Neural cell (in vitro differentiated cells): ENCODE measurements at regions not wholly inside any gene's neighbourhood (a gene's known extent, or its start where the extent isn't known, plus 50 kb on each side); places are given as distances from the start of the nearest gene placed in this dataset.

Experiments used
- H2AFZ ChIP-seq: fragments of 200-600, 300-800 bp; sonication (generic), shearing (Covaris generic); 2 replicates; pipeline ENCODE4 v1.6.0; 2014; ENCODE audit warnings: low read depth, mild to moderate bottlenecking, antibody characterized with exemption, low read length, moderate library complexity
- H3F3A ChIP-seq: fragments of 200-600 bp; shearing (Covaris generic); 2 replicates; pipeline ENCODE4 v1.6.1; 2016; ENCODE audit warnings: mild to moderate bottlenecking, moderate library complexity, mixed read lengths, antibody characterized with exemption, low read length; ENCODE audit not compliant: insufficient read depth, poor library complexity, severe bottlenecking
- H3K27ac ChIP-seq: fragments of 200-600, 300-800 bp; sonication (generic), shearing (Covaris generic); 2 replicates; pipeline ENCODE4 v1.5.1; 2014; ENCODE audit warnings: mild to moderate bottlenecking, low read length, moderate library complexity
- H3K27me3 ChIP-seq: fragments of 300-800, 200-600 bp; sonication (generic), shearing (Covaris generic); 2 replicates; pipeline ENCODE4 v1.6.0; 2014; ENCODE audit warnings: mild to moderate bottlenecking, low read depth, low read length, moderate library complexity; ENCODE audit not compliant: insufficient read depth
- H3K36me3 ChIP-seq: fragments of 300-800, 200-600 bp; sonication (generic), shearing (Covaris generic); 2 replicates; pipeline ENCODE4 v1.5.1; 2014; ENCODE audit warnings: mild to moderate bottlenecking, antibody characterized with exemption, low read length, moderate library complexity; ENCODE audit not compliant: insufficient read depth
- H3K4me2 ChIP-seq: fragments of 300-800, 200-600 bp; sonication (generic), shearing (Covaris generic); 2 replicates; pipeline ENCODE4 v1.6.0; 2014; ENCODE audit warnings: mild to moderate bottlenecking, low read length
- H3K4me3 ChIP-seq: fragments of 300-800, 200-600 bp; sonication (generic), shearing (Covaris generic); 2 replicates; pipeline ENCODE4 v1.5.1; 2014; ENCODE audit warnings: mild to moderate bottlenecking, low read length, moderate library complexity
- H3K79me2 ChIP-seq: fragments of 200-600 bp; shearing (Covaris generic); replicated peaks from 2 replicates; pipeline ENCODE4 v1.6.0; 2014; ENCODE audit warnings: mild to moderate bottlenecking, low read length, moderate library complexity; ENCODE audit not compliant: insufficient read depth
- H3K9ac ChIP-seq: fragments of 300-800, 200-600 bp; sonication (generic), shearing (Covaris generic); 2 replicates; pipeline ENCODE4 v1.6.1; 2016; ENCODE audit warnings: mild to moderate bottlenecking, low read length, mixed read lengths
- H3K9me2 ChIP-seq: fragments of 200-600 bp; shearing (Covaris generic); 2 replicates; pipeline ENCODE4 v1.6.1; 2016; ENCODE audit warnings: mild to moderate bottlenecking, low read length, mixed read lengths; ENCODE audit not compliant: insufficient read depth
- H3K9me3 ChIP-seq: fragments of 200-600, 300-800 bp; sonication (generic), shearing (Covaris generic); 2 replicates; pipeline ENCODE4 v1.6.1; 2016; ENCODE audit warnings: mild to moderate bottlenecking, mixed run types, low read length, moderate library complexity, mixed read lengths
- H4K20me1 ChIP-seq: fragments of 200-600 bp; shearing (Covaris generic); 2 replicates; pipeline ENCODE4 v1.6.1; 2016; ENCODE audit warnings: mild to moderate bottlenecking, mixed run types; ENCODE audit not compliant: insufficient read depth
- EP300 ChIP-seq: fragments of 450-650 bp; conservative IDR thresholded peaks from 2 replicates; pipeline ENCODE4 v1.6.1; 2014; ENCODE audit warnings: antibody characterized with exemption, mild to moderate bottlenecking, moderate library complexity; ENCODE audit not compliant: poor library complexity, severe bottlenecking
- EZH2 ChIP-seq: fragments of 200-600, 300-800 bp; shearing (Covaris generic), sonication (generic); IDR thresholded peaks from 2 replicates; pipeline ENCODE4 v1.6.1; 2014; ENCODE audit warnings: antibody characterized with exemption, low read length, borderline replicate concordance, mild to moderate bottlenecking; ENCODE audit not compliant: insufficient read depth, poor library complexity, severe bottlenecking
- MXI1 ChIP-seq: fragments of 450-650 bp; conservative IDR thresholded peaks from 2 replicates; pipeline ENCODE4 v1.6.1; 2014; ENCODE audit warnings: antibody characterized with exemption, mild to moderate bottlenecking; ENCODE audit not compliant: poor library complexity, severe bottlenecking
- POLR2AphosphoS5 ChIP-seq: IDR thresholded peaks from 2 replicates; pipeline ENCODE4 v1.6.1; 2012
- RAD21 ChIP-seq: fragments of 450-650 bp; conservative IDR thresholded peaks from 2 replicates; pipeline ENCODE4 v1.6.1; 2014; ENCODE audit warnings: antibody characterized with exemption, mild to moderate bottlenecking, moderate library complexity
- SMC3 ChIP-seq: fragments of 450-650 bp; conservative IDR thresholded peaks from 2 replicates; pipeline ENCODE4 v1.6.1; 2014; ENCODE audit warnings: antibody characterized with exemption, mild to moderate bottlenecking, moderate library complexity; ENCODE audit not compliant: poor library complexity
- TAF1 ChIP-seq: IDR thresholded peaks from 2 replicates; pipeline ENCODE4 v1.6.1; 2012; ENCODE audit warnings: low read depth
- TF ChIP-seq, protein P1 (sequence below): IDR thresholded peaks from 2 replicates; pipeline ENCODE4 v1.6.1; 2012; ENCODE audit warnings: borderline replicate concordance
- TF ChIP-seq, protein P2 (sequence below): fragments of 450-650 bp; IDR thresholded peaks from 2 replicates; pipeline ENCODE4 v1.5.1; 2014; ENCODE audit warnings: antibody characterized with exemption, mild to moderate bottlenecking, moderate library complexity; ENCODE audit not compliant: poor library complexity, severe bottlenecking

DNA sequence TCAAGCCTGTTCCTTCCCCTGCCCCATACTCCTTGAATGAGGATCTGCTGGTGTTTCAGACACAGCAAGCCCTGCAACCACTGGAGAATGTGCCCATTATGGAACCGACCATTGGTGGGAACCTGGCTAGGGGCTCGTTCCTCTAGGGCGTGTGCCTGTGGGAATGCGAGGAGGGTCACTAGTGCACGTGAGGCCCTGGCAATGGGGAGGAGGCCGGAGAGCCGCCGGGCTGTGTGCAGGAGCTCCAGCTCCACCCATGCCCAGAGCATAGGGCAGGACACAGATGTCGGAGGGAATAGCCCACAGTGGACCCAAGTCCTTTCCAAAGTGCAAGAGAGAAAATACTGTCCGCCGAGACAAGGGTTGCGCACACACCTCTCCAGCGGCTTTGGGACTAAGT, 99.3 kb downstream of the ERMARD start:
- Histone ChIP-seq H3K9me3 (no peaks in the 10 kb centered on the region), H2AFZ (no peak overlapping the region), H3K4me2 (no peak overlapping the region), H3K27me3 (no peaks in the 10 kb centered on the region), H4K20me1 (no peaks in the 10 kb centered on the region), H3K27ac (no peak overlapping the region), H3K9me2 (no peaks in the 10 kb centered on the region), H3K79me2 (no peaks in the 10 kb centered on the region), H3K9ac (no peak overlapping the region), H3F3A (no peaks in the 10 kb centered on the region), H3K36me3 (no peaks in the 10 kb centered on the region), H3K4me3 (no peak overlapping the region)
- no peak for TF ChIP-seq TAF1
- no peak for TF ChIP-seq SMC3
- no peak for TF ChIP-seq EP300
- no peak for TF ChIP-seq MXI1

DNA sequence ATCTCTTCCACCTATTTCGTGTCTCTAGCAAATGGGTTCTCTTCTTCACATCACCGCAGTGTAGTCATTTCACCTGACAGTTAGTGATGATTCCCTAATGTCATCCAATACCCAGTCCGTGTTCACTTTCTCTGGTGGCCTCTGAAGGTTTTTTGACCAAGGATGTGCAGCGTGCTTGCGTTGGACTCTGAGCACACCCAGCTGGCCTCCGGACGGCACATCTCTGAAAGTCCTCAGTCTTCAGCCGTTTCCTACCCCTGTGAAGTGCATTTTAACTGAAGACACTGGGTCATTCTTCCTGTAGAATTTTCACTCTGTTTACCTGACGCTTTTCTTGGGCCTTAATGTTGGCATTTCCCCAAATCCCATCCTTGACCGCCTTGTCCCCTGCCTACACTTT, 98.7 kb downstream of the ERMARD start:
- no peak overlapping the region for H3K27ac ChIP-seq
- H3K9me3 ChIP-seq, result no peaks in the 10 kb centered on the region
- H3K9me2 ChIP-seq, result no peaks in the 10 kb centered on the region
- H2AFZ ChIP-seq, result no peak overlapping the region
- H3K27me3 ChIP-seq, result no peaks in the 10 kb centered on the region
- TF ChIP-seq MXI1 (no peak), SMC3 (no peak), POLR2AphosphoS5 (no peak), TAF1 (no peak), RAD21 (no peak), EZH2 (no peak), EP300 (no peak)
- TF ChIP-seq, protein P1, sequence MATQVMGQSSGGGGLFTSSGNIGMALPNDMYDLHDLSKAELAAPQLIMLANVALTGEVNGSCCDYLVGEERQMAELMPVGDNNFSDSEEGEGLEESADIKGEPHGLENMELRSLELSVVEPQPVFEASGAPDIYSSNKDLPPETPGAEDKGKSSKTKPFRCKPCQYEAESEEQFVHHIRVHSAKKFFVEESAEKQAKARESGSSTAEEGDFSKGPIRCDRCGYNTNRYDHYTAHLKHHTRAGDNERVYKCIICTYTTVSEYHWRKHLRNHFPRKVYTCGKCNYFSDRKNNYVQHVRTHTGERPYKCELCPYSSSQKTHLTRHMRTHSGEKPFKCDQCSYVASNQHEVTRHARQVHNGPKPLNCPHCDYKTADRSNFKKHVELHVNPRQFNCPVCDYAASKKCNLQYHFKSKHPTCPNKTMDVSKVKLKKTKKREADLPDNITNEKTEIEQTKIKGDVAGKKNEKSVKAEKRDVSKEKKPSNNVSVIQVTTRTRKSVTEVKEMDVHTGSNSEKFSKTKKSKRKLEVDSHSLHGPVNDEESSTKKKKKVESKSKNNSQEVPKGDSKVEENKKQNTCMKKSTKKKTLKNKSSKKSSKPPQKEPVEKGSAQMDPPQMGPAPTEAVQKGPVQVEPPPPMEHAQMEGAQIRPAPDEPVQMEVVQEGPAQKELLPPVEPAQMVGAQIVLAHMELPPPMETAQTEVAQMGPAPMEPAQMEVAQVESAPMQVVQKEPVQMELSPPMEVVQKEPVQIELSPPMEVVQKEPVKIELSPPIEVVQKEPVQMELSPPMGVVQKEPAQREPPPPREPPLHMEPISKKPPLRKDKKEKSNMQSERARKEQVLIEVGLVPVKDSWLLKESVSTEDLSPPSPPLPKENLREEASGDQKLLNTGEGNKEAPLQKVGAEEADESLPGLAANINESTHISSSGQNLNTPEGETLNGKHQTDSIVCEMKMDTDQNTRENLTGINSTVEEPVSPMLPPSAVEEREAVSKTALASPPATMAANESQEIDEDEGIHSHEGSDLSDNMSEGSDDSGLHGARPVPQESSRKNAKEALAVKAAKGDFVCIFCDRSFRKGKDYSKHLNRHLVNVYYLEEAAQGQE, result no peak
- TF ChIP-seq, protein P2, sequence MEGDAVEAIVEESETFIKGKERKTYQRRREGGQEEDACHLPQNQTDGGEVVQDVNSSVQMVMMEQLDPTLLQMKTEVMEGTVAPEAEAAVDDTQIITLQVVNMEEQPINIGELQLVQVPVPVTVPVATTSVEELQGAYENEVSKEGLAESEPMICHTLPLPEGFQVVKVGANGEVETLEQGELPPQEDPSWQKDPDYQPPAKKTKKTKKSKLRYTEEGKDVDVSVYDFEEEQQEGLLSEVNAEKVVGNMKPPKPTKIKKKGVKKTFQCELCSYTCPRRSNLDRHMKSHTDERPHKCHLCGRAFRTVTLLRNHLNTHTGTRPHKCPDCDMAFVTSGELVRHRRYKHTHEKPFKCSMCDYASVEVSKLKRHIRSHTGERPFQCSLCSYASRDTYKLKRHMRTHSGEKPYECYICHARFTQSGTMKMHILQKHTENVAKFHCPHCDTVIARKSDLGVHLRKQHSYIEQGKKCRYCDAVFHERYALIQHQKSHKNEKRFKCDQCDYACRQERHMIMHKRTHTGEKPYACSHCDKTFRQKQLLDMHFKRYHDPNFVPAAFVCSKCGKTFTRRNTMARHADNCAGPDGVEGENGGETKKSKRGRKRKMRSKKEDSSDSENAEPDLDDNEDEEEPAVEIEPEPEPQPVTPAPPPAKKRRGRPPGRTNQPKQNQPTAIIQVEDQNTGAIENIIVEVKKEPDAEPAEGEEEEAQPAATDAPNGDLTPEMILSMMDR, result no peak
- H3K4me2 ChIP-seq, result no peak overlapping the region
- no peak overlapping the region for H3K4me3 ChIP-seq
- H3K9ac ChIP-seq, result no peak overlapping the region
- H4K20me1 ChIP-seq, result no peaks in the 10 kb centered on the region
- H3F3A ChIP-seq, result no peaks in the 10 kb centered on the region
- H3K36me3 ChIP-seq, result no peaks in the 10 kb centered on the region
- H3K79me2 ChIP-seq, result no peaks in the 10 kb centered on the region

DNA sequence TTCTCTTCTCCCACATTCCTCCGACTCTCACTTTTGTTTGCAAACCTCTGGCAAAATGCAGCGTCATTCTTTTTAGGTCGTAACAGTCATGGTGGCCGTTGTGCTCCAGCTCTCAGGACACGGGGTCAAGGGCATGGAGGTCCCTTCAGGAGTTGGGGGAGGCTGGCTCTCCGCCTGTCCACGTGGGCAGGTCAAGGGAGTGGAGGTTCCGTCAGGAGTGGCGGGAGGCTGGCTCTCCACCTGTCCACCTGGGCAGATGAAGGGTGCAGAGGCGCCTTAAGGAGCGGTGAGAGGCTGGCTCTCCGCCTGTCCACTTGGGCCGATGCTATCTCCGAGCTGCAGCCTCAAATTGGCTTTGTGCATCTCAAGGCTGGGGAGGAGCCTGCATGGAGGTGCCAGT, 98.0 kb downstream of the ERMARD start:
- Histone ChIP-seq H3F3A (no peaks in the 10 kb centered on the region), H3K4me3 (no peak overlapping the region), H3K4me2 (no peak overlapping the region), H3K79me2 (no peaks in the 10 kb centered on the region), H3K9me2 (no peaks in the 10 kb centered on the region), H3K27ac (no peak overlapping the region), H3K36me3 (no peaks in the 10 kb centered on the region), H3K27me3 (no peaks in the 10 kb centered on the region), H4K20me1 (no peaks in the 10 kb centered on the region), H3K9ac (no peak overlapping the region), H3K9me3 (no peaks in the 10 kb centered on the region), H2AFZ (no peak overlapping the region)
- TF ChIP-seq POLR2AphosphoS5 (no peak), RAD21 (no peak), MXI1 (no peak), EZH2 (no peak)
